Activated CD8-positive, alpha-beta T cell treated with anti-CD3 and anti-CD28 coated beads for 36 hours (primary cell): ENCODE measurements at regions not wholly inside any gene's neighbourhood (a gene's known extent, or its start where the extent isn't known, plus 50 kb on each side); places are given as distances from the start of the nearest gene placed in this dataset.

Experiments used
- ATAC-seq: fragments of 200-7000 bp; cut with Tn5 transposase; one replicate; pipeline ENCODE4 v1.10.0; 2021; ENCODE audit warnings: mild to moderate bottlenecking, moderate library complexity
- CTCF ChIA-PET: fragments of 350-600 bp; sonication (Branson Sonifier 250); formaldehyde crosslinking; loops from one replicate; lab custom pipeline; 2021; ENCODE audit warnings: antibody characterized with exemption; lab: Charles Lee
- POLR2A ChIA-PET: fragments of 350-600 bp; sonication (Branson Sonifier 250); formaldehyde crosslinking; loops from one replicate; lab custom pipeline; 2021; ENCODE audit warnings: antibody characterized with exemption; lab: Charles Lee
- DNase-seq: peaks from one replicate; pipeline ENCODE4 v3.0.0-alpha.2; 2020
- H3K27ac Mint-ChIP-seq: one replicate; pipeline ENCODE4 v1.8.0; 2021; ENCODE audit warnings: mild to moderate bottlenecking, mixed read lengths
- H3K27me3 Mint-ChIP-seq: one replicate; pipeline ENCODE4 v1.8.0; 2021; ENCODE audit warnings: mixed read lengths
- H3K36me3 Mint-ChIP-seq: one replicate; pipeline ENCODE4 v1.8.0; 2021; ENCODE audit warnings: low read depth, mixed read lengths
- H3K4me1 Mint-ChIP-seq: one replicate; pipeline ENCODE4 v1.8.0; 2021; ENCODE audit warnings: low read depth, mixed read lengths
- H3K4me3 Mint-ChIP-seq: one replicate; pipeline ENCODE4 v1.8.0; 2021; ENCODE audit warnings: mild to moderate bottlenecking, moderate library complexity, mixed read lengths
- H3K9me3 Mint-ChIP-seq: one replicate; pipeline ENCODE4 v1.8.0; 2021; ENCODE audit warnings: mixed read lengths
- intact Hi-C: fragments of 100-400 bp; cut with micrococcal nuclease; formaldehyde crosslinking; loops from one replicate; pipeline ENCODE4 v1.10.0; 2022
- TF ChIP-seq, protein P1 (sequence below): fragments of 200-600 bp; IDR thresholded peaks from one replicate; pipeline ENCODE4 v1.8.0; 2022; ENCODE audit warnings: antibody characterized with exemption, mild to moderate bottlenecking

DNA sequence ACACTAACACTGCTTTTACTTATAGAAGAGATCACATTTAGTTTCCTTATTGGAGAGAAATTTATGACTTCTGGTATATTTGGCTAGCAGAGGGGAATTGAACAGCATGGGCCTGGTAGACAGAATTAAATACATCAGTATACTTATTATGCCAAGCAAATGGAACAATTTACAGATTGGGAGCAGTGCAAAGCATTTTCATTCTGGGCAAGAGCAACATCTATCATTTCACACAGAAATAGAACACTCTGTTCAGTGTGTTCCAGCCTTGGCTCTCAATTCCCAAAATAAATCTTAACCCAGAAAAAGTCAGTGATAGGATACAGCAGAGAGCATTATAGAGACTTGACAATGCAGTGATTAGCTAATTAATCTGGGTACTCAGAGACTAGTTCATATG is 604.0 kb upstream of the SLITRK6 start:
- no peaks in the 10 kb centered on the region for H3K27me3 Mint-ChIP-seq
- no peak for DNase-seq
- CTCF ChIA-PET: no interaction called here
- intact Hi-C loops: no loop called here
- ATAC-seq: no peak
- POLR2A ChIA-PET: no interaction called here
- H3K4me1 Mint-ChIP-seq: no peaks in the 10 kb centered on the region
- H3K36me3 Mint-ChIP-seq: no peaks in the 10 kb centered on the region
- H3K4me3 Mint-ChIP-seq: no peak overlapping the region
- no peak overlapping the region for H3K27ac Mint-ChIP-seq
- no peaks in the 10 kb centered on the region for H3K9me3 Mint-ChIP-seq
- TF ChIP-seq, protein P1, sequence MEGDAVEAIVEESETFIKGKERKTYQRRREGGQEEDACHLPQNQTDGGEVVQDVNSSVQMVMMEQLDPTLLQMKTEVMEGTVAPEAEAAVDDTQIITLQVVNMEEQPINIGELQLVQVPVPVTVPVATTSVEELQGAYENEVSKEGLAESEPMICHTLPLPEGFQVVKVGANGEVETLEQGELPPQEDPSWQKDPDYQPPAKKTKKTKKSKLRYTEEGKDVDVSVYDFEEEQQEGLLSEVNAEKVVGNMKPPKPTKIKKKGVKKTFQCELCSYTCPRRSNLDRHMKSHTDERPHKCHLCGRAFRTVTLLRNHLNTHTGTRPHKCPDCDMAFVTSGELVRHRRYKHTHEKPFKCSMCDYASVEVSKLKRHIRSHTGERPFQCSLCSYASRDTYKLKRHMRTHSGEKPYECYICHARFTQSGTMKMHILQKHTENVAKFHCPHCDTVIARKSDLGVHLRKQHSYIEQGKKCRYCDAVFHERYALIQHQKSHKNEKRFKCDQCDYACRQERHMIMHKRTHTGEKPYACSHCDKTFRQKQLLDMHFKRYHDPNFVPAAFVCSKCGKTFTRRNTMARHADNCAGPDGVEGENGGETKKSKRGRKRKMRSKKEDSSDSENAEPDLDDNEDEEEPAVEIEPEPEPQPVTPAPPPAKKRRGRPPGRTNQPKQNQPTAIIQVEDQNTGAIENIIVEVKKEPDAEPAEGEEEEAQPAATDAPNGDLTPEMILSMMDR: no peak

DNA sequence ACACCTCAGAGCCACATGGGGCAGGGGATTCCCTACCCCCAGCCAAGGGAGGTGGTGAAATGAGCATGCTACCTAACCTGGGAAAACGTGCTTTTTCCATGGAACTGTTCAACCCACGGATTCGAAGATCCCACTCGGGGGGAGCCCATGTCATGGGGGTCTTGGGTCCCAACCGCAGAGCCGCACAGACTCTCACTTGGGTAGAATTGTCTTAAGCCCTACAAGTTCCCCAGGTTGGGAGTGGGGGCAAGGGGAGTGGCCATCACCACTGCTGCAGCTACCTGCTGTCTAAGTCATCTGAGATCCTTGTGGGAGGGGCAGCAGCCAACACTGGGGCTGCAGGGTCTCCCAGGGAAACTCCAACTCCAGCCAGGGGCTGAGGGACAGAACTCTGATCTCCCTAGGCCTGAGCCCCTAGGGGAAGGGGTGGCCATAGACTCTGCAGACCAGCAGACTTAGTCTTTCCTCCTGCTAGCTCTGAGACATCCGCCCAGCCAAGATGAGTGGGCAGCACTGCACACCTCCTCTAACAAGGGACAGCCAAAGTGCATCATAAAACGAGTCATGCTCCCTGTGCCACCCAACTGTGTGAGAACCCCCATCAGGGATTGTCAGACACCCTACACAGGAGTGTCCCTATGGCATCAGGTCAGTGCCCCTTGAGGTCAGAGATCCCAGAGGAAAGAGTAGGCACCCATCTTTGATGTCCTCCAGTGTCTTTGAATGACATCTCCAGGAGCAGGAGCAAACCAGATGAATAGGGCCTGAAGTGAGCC is 610.4 kb upstream of the SLITRK6 start:
- TF ChIP-seq, protein P1: no peak
- Mint-ChIP-seq H3K36me3 (no peaks in the 10 kb centered on the region), H3K27me3 (no peaks in the 10 kb centered on the region), H3K4me3 (no peak overlapping the region), H3K27ac (no peak overlapping the region), H3K9me3 (no peaks in the 10 kb centered on the region), H3K4me1 (no peaks in the 10 kb centered on the region)
- intact Hi-C loops: no loop called here
- ChIA-PET POLR2A (no interaction called here), CTCF (no interaction called here)
- no peak for ATAC-seq
- no peak for DNase-seq

DNA sequence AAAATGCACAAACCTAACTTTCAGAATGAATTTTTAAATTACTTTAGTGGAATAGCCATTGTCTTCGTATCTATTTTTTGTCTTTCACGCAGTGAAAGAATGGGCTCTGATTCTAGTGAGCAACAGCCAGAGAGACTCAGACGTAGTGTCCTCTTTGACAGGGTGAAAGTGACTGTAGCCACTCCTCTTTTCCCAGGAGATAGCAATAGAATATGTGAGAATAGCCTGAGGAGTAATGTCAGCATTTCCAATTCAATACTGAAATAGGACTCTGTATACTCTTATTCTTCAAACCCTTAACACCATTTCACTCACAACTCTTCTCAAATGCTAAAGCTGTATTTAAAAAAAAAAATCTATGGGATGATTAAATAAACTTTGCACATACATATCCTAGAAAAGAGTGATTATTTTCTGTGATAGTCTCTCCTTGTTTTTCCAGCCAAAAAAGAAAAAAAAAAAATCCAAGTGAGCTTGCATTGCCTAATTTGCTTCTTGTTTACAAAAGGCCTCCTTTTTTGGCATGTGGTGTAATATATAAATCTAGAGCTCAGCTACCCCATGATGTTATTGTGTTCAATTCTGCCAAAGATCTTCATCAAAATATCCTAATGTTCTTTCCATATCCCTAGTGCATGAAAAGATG is 626.1 kb upstream of the SLITRK6 start:
- no peaks in the 10 kb centered on the region for H3K36me3 Mint-ChIP-seq
- POLR2A ChIA-PET: no interaction called here
- no peak overlapping the region for H3K27ac Mint-ChIP-seq
- H3K4me3 Mint-ChIP-seq: no peak overlapping the region
- peaks cover 11% of the 10 kb centered on the region for H3K9me3 Mint-ChIP-seq
- no peaks in the 10 kb centered on the region for H3K27me3 Mint-ChIP-seq
- no peak for ATAC-seq
- DNase-seq: no peak
- CTCF ChIA-PET: no interaction called here
- TF ChIP-seq, protein P1: no peak
- intact Hi-C loops: no loop called here
- H3K4me1 Mint-ChIP-seq: no peaks in the 10 kb centered on the region

DNA sequence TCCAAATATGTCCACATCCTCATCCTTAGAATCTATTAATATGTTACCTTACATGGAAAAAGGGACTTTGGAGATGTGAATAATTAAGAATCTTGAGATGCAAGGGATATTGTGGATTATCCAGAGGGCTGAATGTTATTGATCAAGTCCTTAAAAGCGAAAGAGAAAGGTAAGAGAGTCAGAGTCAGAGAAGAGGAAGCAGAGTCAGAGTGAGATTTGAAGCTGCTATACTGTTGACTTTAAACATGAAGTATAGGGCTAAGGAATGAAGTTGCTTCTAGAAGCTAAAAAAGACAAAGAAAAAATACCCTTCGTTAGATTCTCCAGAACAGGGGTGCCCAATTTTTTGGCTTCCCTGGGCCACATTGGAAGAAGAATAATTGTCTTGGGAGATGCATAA is 627.2 kb upstream of the SLITRK6 start:
- intact Hi-C loops: no loop called here
- no peak for ATAC-seq
- Mint-ChIP-seq H3K9me3 (peaks cover 11% of the 10 kb centered on the region), H3K27me3 (no peaks in the 10 kb centered on the region), H3K4me3 (no peak overlapping the region), H3K36me3 (no peaks in the 10 kb centered on the region), H3K4me1 (no peaks in the 10 kb centered on the region), H3K27ac (no peak overlapping the region)
- CTCF ChIA-PET: no interaction called here
- POLR2A ChIA-PET: no interaction called here
- TF ChIP-seq, protein P1: no peak
- no peak for DNase-seq

DNA sequence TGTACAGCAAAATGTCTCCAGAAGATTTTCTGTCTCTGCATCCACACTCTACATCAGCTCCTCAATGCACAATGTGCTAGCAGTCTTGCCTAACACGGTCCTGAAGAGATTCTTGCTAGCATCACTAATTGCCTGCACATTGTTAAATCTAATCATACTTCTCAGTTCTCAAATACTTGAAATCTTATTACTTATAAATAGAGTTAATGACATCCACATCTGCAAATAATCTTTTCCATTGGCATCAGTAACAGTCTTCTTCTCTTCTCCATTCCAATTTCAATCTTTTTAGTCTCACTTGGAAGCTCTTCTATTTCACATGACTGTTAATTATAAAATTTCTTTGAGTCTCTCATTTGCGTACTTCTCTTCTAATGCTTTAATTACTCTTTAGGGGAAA is 630.5 kb upstream of the SLITRK6 start:
- ATAC-seq: no peak
- TF ChIP-seq, protein P1: no peak
- DNase-seq: no peak
- intact Hi-C loops: no loop called here
- no peaks in the 10 kb centered on the region for H3K36me3 Mint-ChIP-seq
- no peak overlapping the region for H3K27ac Mint-ChIP-seq
- ChIA-PET CTCF (no interaction called here), POLR2A (no interaction called here)
- H3K4me3 Mint-ChIP-seq: no peak overlapping the region
- H3K9me3 Mint-ChIP-seq: peaks cover 13% of the 10 kb centered on the region
- H3K27me3 Mint-ChIP-seq: no peaks in the 10 kb centered on the region
- H3K4me1 Mint-ChIP-seq: no peaks in the 10 kb centered on the region
